HK-2 (cell line): ENCODE measurements at regions not wholly inside any gene's neighbourhood (a gene's known extent, or its start where the extent isn't known, plus 50 kb on each side); places are given as distances from the start of the nearest gene placed in this dataset.
"Not testable (repeated sequence)": the region's sequence is repeated elsewhere in the genome, so short reads cannot be mapped to it uniquely, and the experiment has no call there.

ENCODE experiments used
- DNase-seq: peaks from one replicate; pipeline ENCODE4 v3.0.0-alpha.2; 2018; ENCODE audit not compliant: unreplicated experiment

DNA sequence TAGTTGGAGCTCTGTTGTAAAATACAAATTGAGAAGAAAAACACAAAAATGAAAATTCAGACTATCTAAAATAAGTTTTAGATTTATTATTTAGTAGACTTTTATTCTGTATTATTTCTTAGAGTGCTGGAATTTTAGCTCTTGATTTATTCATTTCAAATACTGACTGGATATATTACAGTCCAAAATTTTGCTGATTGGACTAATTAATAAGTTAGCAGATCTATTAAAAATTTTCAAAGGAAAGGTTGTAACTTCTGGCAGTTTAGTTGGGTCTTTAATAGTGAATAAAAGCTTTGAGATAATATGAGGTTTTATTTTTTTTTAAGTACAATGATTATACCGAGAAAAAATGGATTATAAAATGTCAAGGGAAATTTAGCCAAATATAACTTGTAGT is 1224.9 kb upstream of the SPRY2 start:
- DNase-seq: no peak

DNA sequence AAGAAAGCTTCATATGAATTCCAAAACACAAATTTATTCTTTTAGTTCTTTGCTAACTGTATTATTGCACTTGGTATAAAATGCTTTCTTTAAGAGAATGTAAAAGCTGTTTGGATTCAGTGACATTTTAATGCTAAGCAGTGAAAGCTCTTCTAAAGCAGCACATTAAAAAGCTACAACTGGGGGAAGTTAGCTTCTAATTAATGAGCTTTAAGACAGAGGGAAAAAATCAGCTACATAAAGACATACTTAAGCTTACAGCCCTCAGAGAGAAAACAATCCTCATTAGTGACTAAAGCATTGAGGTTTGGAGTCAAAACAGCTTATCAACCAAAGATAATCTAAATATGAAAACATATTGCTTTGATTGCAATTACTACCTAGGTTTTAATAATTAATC is 1222.2 kb upstream of the SPRY2 start:
- no peak for DNase-seq

DNA sequence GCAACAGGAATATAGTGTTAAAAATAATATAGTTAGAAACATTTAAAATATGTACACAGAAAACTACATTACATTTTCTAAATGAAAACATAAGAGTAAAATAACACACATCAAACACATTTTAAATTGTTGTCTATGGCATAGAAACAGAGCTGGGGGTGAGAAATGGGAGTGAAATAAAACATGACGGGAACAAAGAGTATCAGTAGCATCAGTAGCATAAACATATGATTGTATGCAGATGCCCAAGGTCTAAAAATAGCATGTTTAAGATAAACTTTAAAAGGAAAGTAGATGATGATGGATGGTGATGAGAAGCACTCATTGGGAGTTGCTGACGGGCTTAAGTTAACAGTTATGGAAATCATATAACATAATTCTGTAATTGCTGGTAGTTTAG is 1221.7 kb upstream of the SPRY2 start:
- DNase-seq: no peak

- no peak for DNase-seq
These were observed 1210.1 kb upstream of the SPRY2 start for GRCh38 chr13:81551036-81551435.

DNA sequence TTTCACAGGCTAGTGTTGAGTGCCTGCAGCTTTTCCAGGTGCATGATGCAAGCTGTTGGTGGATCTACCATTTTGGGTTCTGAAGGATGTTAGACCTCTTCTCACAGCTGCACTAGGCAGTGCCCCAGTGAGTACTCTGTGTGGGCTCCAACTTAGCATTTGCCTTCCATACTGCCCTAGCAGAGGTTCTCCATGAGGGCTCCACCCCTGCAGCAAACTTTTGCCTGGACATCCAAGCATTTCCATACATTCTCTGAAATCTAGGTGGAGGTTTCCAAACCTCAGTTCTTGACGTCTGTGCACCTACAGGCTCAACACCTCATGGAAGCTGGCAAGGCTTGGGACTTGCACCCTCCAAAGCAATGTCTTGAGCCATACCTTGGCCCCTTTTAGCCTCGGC is 1205.4 kb upstream of the SPRY2 start:
- DNase-seq: not testable (repeated sequence)

DNA sequence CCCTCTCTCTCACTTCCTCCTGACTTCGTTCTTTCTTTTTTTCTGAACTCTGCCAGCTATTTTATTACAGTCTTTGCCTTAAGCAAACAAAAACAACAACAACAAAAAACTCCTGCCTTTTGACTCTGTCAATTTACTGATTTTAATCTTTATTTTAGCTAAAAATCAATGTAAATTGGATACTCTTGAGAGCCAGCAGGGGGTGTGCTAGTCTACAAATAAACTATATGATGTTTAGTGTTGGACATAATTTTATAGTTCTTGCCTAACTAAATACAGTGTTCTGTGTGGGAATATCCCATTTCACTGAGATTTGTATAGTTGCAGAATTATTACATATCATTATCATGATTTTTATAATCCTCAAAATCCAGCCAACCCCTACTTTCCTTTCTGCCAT is 1199.9 kb upstream of the SPRY2 start:
- DNase-seq: no peak

GRCh38 chr13:81539643-81540150 is 1198.8 kb upstream of the SPRY2 start:
- DNase-seq: no peak

GRCh38 chr13:81498969-81499368 is 1158.0 kb upstream of the SPRY2 start:
- DNase-seq: no peak

DNA sequence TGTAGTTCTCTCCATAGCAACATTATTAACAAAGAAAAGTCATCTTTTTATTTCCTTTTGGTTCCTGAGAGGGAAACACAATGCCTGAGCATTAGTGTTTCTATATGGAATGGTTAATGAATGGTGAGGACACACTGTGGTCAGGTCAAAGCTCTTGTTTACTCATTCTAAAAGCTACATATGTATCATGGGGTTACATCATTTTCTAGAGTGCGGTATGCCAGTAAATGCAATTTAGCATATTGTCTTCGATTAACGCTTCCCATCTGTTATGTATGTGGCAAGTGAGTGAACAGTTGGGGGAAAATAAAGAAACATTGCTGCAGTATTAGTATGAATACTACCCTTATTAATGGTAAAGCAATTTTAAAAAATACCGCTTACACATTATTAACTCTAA is 1152.2 kb upstream of the SPRY2 start:
- DNase-seq: no peak

GRCh38 chr13:81492449-81492848 is 1151.5 kb upstream of the SPRY2 start:
- no peak for DNase-seq

GRCh38 chr13:81488021-81488420 is 1147.1 kb upstream of the SPRY2 start:
- DNase-seq: no peak

- peak; percentile 3 for DNase-seq
These were observed 1146.2 kb upstream of the SPRY2 start for GRCh38 chr13:81487151-81487550.

DNA sequence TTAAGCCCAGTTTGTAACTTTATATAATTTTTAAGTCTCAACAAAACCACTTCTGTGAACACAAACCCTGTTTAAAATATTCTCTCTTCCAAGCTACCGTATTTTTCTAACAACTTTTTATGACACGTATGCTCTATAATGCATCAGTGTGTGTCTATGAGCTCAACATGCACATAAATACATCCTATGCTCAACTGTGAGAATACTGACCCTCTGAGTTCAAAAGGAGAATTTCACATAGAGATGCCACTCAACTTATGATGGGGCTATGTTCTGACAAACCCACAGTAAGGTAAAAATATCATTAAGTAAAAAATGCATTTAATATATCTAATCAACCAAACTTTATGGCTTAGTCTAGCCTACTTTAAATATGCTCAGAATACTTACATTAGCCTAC is 1139.7 kb upstream of the SPRY2 start:
- no peak for DNase-seq

GRCh38 chr13:81473366-81473899 is 1132.5 kb upstream of the SPRY2 start:
- no peak for DNase-seq

DNA sequence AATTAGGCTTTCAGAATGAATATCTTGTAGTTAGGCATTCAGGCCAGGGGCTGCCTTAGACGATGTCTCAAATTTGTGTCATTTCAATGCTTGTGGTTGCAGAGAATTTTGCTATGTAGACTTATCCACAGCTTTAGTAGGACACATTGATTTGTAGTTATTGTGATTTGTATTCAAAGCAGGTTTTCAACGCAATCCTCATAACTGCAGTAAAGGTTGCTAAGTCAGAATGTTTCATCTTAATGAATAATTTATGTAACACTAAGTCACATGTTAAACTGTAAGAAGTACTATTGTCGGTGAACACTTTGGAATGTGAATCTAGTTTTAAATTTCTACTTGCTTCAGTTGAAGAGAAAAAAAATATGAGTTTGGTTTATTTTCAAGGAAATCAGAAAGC is 1117.2 kb upstream of the SPRY2 start:
- no peak for DNase-seq

DNA sequence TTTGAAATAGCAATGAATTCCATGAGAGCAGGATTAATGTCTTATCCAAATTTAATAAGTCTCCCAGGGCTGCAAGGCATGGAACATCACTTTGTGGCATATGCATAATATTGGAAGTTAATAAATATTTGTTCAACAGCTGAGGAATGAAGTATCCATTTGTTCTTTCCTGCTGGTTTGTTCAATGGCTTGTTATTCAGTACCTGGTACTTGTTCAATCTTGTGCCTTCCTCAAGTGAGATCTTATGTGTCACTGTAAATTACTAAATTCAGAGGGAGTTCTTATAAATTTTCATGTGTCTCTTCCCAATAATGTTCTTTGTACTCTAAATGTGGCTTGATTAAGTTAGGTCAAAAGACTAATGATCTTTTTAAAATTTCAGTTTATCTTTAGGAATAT is 1105.5 kb upstream of the SPRY2 start:
- DNase-seq: no peak

DNA sequence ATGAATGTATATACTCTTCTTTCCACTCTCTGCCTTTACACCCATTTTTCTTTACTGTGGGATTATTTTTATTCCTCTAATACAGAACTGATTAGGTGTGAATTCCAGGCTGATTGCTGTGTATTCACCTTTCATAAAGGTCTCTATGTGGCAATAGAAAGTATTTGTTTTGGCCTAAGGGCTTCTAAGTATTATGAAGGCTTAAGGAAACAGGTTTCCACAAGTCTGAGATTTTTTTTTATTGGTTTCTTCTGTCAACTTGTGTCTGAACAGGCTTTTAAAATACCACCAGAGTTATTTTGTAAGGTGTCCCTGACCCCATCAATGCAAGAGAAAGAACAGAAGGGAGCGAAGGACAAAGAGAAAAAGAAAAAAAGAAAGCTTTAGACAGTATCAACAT is 1102.0 kb upstream of the SPRY2 start:
- no peak for DNase-seq

- no peak for DNase-seq
These were observed 1084.4 kb upstream of the SPRY2 start for GRCh38 chr13:81425286-81425685.

DNA sequence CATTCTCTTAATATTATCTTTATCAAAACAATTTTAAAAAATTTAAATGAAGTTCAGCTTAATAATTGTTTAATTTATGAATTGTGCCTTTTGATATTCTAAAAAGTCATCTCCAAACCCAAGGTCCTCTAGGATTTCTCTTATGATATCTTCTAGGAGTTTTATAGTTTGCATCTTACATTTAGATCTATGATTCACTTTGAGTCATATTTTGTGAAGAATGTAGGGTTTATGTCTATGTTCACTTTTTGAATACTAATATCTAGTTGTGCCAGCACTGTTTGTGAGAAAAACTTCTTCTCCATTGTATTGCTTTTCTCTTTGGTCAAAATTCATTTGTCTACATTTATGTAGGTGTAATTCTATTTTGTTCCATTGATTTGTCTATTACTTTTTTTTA is 1068.4 kb upstream of the SPRY2 start:
- no peak for DNase-seq

- no peak for DNase-seq
These were observed 1067.7 kb upstream of the SPRY2 start for GRCh38 chr13:81408647-81409046.

DNA sequence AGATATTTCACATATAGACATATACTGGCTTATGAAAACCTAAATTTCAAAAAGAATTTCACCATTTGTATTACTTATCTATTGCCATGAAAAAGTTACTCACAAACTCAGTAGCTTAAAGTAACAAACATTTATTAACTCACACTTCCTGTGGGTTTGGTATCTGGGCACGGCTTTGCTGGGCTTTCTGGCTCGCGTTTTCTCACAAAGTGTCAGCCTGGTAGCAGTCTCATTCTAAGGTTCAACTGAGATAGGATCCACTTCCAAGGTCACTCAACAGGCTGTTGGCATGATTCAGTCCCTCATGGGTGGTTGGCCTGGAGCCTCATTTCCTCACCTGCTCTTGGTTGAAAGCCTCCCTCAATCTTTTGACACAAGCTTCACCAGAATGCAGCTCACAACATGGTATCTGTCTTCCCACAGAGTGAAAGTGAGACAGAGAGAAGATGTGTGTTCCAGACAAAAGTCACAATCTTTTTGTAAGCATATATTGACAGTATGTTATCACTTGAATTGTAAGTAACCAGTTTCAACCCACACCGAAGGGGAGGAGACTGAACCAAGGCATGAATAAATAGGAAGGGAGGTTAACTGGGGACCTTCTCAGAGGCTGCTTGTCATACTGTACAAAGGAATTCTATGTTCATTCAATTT is 1065.8 kb upstream of the SPRY2 start:
- peak; percentile 49 for DNase-seq

GRCh38 chr13:81406022-81406421 is 1065.1 kb upstream of the SPRY2 start:
- no peak for DNase-seq

DNA sequence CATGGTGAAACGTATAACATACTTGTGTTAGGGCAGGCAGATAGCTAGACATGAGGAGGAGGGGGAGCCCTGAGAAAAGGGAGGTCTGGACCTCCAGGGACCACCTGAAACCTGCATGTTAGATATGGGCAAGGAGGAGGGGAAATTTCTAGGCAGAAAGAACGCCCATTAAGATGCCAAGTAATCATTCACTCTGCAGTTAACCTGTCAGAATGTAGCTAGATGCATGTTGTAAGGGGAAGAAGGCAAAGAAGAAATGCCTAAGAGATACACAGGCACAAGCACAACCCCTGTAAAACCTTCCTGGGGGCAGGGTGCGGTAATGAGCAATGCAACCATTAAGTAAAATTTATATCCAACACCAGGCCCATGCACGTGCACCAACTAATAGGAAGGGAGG is 1055.3 kb upstream of the SPRY2 start:
- no peak for DNase-seq

DNA sequence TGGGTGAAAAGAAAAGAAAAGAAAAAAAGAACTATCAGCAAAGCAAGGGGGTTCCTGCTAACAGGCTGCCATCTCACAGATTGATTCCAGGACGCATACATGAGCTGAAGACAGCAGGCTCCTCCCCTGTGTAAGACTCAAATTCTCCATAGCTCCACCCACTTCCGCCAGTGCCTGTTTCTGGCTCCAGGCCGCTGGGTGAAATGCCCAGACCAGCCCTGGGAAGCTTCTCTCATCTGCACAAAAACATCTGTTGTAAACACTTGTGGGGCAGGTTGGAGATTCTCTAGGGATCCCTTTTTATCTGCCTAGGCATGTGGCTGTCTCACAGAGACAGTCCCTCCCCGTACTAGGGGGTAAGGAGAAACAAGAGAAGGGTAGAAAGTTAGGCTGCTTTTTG is 1054.4 kb upstream of the SPRY2 start:
- DNase-seq: no peak
